ENCODE measurements at regions not wholly inside any gene's neighbourhood (a gene's known extent, or its start where the extent isn't known, plus 50 kb on each side); places are given as distances from the start of the nearest gene placed in this dataset.

DNA sequence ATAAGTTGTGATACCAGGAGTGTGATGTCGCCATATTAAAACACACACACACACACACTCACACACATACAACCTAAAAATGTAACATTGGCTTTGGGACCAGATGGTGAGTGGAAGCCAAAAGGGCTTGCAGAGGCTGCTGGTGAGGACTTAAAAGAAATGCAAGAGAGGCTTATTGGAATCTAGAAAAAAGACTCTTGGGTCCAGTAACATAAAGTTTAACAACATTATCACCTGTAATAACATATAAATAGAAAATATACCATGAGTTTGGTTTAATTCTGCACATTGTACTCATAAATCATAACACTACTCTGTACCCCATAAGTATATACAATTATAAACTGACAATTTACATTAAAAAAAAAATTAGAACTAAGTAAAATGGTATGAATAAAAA lies 74.4 kb upstream of the MYCN start:
- no peak for DNase-seq (ENCODE audit: low spot score)

DNA sequence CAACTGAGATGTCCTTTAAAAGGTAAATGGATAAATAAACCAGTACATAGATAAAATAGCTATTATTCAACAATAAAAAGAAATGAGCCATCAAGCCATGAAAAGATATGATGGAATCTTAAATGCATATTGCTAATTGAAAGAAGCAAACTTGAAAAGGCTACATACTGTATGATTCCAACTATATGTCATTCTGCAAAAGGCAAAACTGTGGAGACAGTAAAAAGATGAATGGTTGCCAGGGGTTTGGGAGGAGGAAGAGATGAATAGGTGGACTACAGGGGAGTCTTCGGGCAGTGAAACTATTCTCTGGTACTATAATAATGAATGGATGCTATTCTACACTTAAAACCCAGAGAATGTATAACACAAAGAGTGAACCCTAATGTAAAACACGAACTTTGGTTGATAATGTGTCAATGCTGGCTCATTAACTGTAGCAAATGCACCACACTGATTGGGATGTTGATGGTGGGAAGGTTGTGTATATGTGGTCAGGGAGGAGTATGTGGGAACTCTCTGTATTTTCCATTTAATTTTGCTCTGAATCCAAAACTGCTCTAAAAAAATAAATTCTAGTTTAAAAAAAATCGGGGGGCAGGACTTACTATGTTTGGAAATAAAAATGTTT lies 73.7 kb upstream of the MYCN start:
- DNase-seq (ENCODE audit: low spot score), result no peak

DNA sequence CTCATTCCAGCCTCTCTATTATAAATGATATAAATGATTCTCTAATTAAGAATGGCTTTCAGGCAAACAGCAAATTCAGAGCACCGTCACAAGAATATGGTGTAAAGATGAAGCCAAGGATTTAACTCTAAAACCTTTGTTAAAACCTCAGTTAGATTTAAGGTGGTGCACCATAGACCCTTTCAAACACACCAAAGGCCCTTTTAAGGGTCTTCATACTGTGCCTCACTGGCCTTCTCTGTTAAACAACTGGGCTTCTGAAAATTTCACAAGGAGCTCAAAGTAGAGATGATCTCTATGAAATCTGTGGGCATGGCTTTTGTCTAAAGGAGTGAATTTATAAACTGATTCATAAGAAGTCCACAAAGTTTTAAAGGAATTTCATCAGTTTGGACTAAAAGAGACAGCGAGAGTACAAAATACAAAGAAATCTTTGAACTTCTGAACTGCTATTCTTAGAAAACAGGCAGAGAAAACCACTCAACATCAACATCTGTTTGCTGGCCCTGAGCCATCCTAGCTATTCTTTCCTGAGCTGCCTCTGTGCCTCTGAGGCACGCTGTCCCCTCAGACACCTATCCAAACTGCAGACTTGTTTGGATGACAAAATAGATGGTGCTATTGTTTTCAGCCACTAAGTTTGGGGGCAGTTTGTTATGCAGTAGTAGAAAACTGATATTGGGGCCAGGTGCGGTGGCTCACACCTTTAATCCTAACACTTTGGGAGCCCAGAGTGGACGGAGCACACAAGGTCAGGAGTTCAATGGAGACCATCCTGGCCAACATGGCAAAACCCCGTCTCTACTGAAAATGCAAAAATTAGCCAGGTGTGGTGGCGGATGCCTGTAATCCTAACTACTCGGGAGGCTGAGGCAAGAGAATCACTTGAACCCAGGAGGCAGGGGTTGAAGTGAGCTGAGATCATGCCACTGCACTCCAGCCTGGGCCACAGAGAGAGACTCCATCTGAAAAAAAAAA lies 72.9 kb upstream of the MYCN start:
- no peak for DNase-seq (ENCODE audit: low spot score)

GRCh38 chr2:15868186-15868585 lies 72.2 kb upstream of the MYCN start:
- DNase-seq (ENCODE audit: low spot score), result no peak

DNA sequence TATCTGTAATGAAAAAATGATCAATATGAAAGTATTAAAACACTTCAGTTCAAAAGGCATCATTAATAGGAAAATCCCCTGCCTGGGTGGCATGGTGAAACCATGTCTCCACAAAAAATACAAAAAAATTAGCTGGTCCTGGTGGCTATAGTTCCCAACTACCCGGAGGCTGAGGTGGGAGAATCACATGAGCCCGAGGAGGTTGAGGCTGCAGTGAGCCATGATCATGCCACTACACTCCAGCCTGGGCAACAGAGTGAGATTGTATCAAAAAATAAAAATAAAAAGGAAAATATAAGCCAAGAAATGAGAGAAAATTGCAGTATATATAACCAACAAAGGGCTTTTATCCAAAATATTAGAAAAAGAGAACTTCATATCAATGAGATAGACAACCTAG lies 71.6 kb upstream of the MYCN start:
- no peak for DNase-seq (ENCODE audit: low spot score)

DNA sequence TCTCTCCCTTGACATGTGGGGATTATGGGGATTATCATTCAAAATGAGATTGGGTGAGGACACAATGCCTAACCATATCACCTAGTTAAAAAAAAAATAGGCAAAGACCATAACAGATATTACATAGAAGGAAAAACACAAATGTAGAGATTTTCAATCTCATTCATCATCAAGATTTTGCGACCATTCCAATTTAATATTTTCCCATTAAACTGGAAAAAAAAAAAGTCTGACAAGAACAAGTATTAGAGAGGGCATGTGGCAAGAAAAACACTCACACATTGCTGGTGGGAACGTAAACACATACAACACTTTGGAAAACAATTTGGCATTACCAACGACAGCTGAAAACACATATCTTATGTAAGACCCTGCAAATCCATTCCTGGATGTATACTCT lies 71.0 kb upstream of the MYCN start:
- DNase-seq (ENCODE audit: low spot score), result no peak

GRCh38 chr2:15869871-15870270 lies 70.5 kb upstream of the MYCN start:
- DNase-seq (ENCODE audit: low spot score), result no peak

GRCh38 chr2:15870565-15870964 lies 69.8 kb upstream of the MYCN start:
- DNase-seq (ENCODE audit: low spot score), result no peak

GRCh38 chr2:15871239-15871783 lies 69.0 kb upstream of the MYCN start:
- DNase-seq (ENCODE audit: low spot score), result no peak

- no peak for DNase-seq (ENCODE audit: low spot score)
These were observed 67.5 kb upstream of the MYCN start for GRCh38 chr2:15872854-15873253.

- no peak for DNase-seq (ENCODE audit: low spot score)
These were observed 66.0 kb upstream of the MYCN start for GRCh38 chr2:15874321-15874720.

- DNase-seq (ENCODE audit: low spot score), result no peak
These were observed 65.2 kb upstream of the MYCN start for GRCh38 chr2:15874854-15875804.

GRCh38 chr2:15875969-15876705 lies 64.2 kb upstream of the MYCN start:
- no peak for DNase-seq (ENCODE audit: low spot score)

DNA sequence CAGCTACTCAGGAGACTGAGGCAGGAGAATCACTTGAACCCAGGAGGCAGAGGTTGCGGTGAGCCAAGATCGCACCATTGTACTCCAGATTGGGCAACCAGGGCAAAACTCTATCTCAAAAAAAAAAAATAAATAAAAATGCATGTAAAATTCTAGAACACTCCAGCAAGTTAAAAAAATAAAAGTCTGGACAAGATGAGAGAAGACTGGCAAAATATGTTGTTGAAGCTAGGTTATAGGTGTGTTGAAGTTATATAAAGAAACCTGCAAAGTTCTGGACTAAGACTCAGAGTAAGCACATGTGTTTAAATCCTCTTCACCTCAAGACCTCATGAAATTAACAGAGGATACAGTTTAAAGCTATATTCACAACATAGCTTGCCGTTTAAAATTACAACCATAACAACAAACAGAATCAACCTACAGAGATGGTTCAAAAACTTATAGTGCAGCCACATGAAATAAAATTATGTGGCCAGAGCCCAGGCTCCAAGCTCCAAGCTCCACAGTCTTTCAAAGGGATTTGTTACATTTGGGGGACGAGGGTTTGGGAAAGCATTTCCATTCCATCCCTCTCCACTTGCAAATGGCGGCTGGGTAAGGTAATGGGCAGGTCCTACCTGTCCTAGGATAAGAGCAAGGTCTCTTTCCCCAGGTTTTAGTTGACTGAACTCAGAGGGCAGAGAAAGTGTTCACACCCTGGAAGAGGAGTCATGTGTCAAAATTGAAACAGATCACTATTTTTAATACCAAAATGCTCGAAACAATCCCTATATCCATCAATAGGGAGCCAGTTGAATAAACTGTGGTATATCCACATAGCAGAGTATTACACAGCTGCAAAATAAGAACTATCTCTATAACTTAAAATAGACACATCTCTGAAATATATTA lies 59.9 kb upstream of the MYCN start:
- no peak for DNase-seq (ENCODE audit: low spot score)

DNA sequence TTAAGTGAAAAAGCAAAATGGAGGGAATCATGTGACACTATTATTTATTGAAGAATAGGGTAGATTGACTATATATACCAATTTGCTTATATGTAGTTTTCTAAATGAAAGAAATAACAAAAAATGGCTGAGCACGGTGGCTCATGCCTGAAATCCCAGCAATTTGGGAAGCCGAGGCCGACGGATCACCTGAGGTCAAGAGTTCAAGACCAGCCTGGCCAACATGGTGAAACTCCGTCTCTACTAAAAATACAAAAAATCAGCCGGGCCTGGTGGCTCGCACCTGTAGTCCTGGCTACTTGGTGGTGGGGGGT lies 59.3 kb upstream of the MYCN start:
- DNase-seq (ENCODE audit: low spot score), result no peak

GRCh38 chr2:15881676-15882075 lies 58.7 kb upstream of the MYCN start:
- no peak for DNase-seq (ENCODE audit: low spot score)

DNA sequence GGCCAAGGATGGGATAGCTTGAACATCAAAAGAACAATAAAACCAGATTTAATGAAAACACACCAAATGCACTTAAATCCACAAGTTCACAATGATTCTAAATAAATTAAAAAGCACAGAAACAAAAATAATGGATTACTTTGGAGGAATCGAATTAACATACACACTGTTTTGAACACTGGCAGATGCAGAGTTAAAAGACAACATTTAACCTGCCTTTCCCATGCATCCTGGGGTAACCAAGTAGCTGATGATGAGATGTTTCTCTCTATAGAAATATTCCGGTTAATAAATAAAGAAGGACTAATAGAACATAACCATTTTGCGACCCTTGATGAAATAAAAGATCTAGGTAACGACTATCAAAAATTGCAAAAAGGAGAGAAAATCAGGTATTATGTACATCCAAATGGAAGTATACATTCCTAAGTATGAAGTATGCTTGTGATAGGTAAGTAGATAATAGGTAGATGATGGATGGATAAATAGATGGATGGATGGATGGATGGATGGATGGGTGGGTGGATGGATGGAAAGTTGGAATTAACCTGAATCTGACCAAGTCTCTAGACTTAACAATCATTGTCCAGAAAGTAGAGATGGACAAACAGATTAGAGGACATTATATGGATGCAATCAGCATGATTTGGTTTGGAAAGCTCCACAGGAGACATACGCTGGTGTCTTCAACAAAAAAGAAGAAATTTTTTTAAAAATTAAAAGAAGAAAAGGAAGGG lies 57.4 kb upstream of the MYCN start:
- no peak for DNase-seq (ENCODE audit: low spot score)

- DNase-seq (ENCODE audit: low spot score), result no peak
These were observed 56.7 kb upstream of the MYCN start for GRCh38 chr2:15883684-15884083.

DNA sequence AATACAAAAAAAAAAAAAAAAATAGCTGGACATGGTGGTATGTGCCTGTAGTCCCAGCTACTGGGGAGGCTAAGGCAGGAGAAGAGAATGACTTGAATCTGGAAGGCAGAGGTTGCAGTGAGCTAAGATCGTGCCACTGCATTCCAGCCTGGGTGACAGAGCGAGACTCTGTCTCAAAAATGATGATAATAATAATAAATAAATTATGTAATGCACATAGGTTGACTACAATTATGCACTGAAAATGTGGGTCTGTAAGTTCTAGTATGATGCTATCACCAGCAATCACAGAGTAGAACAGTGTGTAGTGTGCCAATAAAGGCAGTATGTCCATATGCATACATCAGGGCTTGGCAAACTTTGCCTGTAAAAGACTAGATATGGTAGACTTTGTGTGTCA lies 55.6 kb upstream of the MYCN start:
- no peak for DNase-seq (ENCODE audit: low spot score)

DNA sequence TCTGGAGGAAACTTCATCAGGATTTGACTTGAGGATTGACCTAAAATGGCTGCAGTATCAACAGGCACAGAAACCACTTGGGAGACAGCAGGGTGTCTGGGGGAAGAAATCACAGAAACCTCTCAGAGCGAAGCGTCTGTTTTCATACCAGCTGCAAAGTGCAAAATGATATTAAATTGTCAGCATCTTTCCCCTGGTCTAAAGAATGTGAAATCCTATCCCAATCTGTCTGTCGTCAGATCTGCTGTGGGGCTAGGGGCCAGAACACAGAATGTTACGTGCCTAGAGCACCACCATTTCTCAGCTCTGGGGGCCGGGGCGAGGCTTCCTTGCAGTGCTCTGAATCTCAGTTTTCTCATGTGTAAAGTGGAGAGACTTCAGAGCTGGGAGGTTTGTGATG lies 54.1 kb upstream of the MYCN start:
- no peak for DNase-seq (ENCODE audit: low spot score)
